Urinary bladder (tissue), 3 donors: ENCODE measurements at regions not wholly inside any gene's neighbourhood (a gene's known extent, or its start where the extent isn't known, plus 50 kb on each side); places are given as distances from the start of the nearest gene placed in this dataset.

Source experiments
- DNase-seq: peaks from one replicate; pipeline ENCODE4 v3.0.0-alpha.2; 2015; ENCODE audit errors: extremely low spot score
- H3K27ac ChIP-seq: one replicate; pipeline ENCODE4 v1.5.1; 2013; ENCODE audit warnings: low read depth, mild to moderate bottlenecking, moderate library complexity
- H3K36me3 ChIP-seq: one replicate; pipeline ENCODE4 v1.6.1; 2013; ENCODE audit warnings: mild to moderate bottlenecking, moderate library complexity; ENCODE audit not compliant: insufficient read depth
- H3K4me1 ChIP-seq: one replicate; pipeline ENCODE4 v1.6.1; 2013; ENCODE audit warnings: mild to moderate bottlenecking, moderate library complexity; ENCODE audit not compliant: insufficient read depth
- H3K4me3 ChIP-seq: one replicate; pipeline ENCODE4 v1.5.1; 2013; ENCODE audit warnings: low read depth, low read length
- WGBS: extraction: QIAGEN DNeasy Blood & Tissue Kit; methylation state at CpG from one replicate; pipeline ENCODE4 v1.1.7; 2013; 5-methylcytosine and 5-hydroxymethylcytosine counted together
- donor health status: healthy with polysubstance abuse.
- donor health status: healthy.

- Histone ChIP-seq H3K4me3 (no peak overlapping the region), H3K4me1 (no peaks in the 10 kb centered on the region), H3K27ac (no peak overlapping the region), H3K36me3 (no peaks in the 10 kb centered on the region)
- 67% methylated on average over 2 of the region's 2 CpGs for WGBS
- DNase-seq = no peak
Observed at GRCh38 chr18:52063923-52064322, 276.1 kb upstream of the DCC start.

- Histone ChIP-seq H3K4me3 (no peak overlapping the region), H3K27ac (no peak overlapping the region), H3K4me1 (no peaks in the 10 kb centered on the region), H3K36me3 (no peaks in the 10 kb centered on the region)
- WGBS = 23% methylated on average over 2 of the region's 2 CpGs
- no peak for DNase-seq
Observed at GRCh38 chr18:52069201-52069600, 270.8 kb upstream of the DCC start.

GRCh38 chr18:52070291-52070756 lies 269.7 kb upstream of the DCC start:
- 43% methylated on average over 4 of the region's 4 CpGs for WGBS
- Histone ChIP-seq H3K36me3 (no peaks in the 10 kb centered on the region), H3K27ac (no peak overlapping the region), H3K4me3 (no peak overlapping the region), H3K4me1 (no peaks in the 10 kb centered on the region)
- DNase-seq = no peak

- Histone ChIP-seq H3K4me3 (no peak overlapping the region), H3K36me3 (no peaks in the 10 kb centered on the region), H3K27ac (no peak overlapping the region), H3K4me1 (no peaks in the 10 kb centered on the region)
- 83% methylated on average over 7 of the region's 7 CpGs for WGBS
- no peak for DNase-seq
Observed at GRCh38 chr18:52077251-52077983, 262.6 kb upstream of the DCC start.

- H3K4me3 ChIP-seq = no peak overlapping the region
- 33% methylated on average over 1 of the region's 1 CpG for WGBS
- no peak for DNase-seq
- H3K36me3 ChIP-seq = no peaks in the 10 kb centered on the region
- H3K4me1 ChIP-seq = no peaks in the 10 kb centered on the region
- no peak overlapping the region for H3K27ac ChIP-seq
Observed at GRCh38 chr18:52082246-52082645, 257.8 kb upstream of the DCC start.

GRCh38 chr18:52087140-52087539 lies 252.9 kb upstream of the DCC start:
- Histone ChIP-seq H3K4me3 (no peak overlapping the region), H3K4me1 (no peaks in the 10 kb centered on the region), H3K27ac (no peak overlapping the region), H3K36me3 (no peaks in the 10 kb centered on the region)
- DNase-seq = no peak
- 72% methylated on average over 2 of the region's 2 CpGs for WGBS

GRCh38 chr18:52090005-52090404 lies 250.0 kb upstream of the DCC start:
- DNase-seq = no peak
- H3K36me3 ChIP-seq = no peaks in the 10 kb centered on the region

GRCh38 chr18:52093171-52093570 lies 246.8 kb upstream of the DCC start:
- Histone ChIP-seq H3K4me1 (no peaks in the 10 kb centered on the region), H3K27ac (no peak overlapping the region), H3K4me3 (no peak overlapping the region), H3K36me3 (no peaks in the 10 kb centered on the region)
- no peak for DNase-seq
- 88% methylated on average over 1 of the region's 1 CpG for WGBS

More at GRCh38 chr18:52090005-52090404, 250.0 kb upstream of the DCC start:
- Histone ChIP-seq H3K4me1 (no peaks in the 10 kb centered on the region), H3K27ac (no peak overlapping the region), H3K4me3 (no peak overlapping the region)

GRCh38 chr18:52118684-52119083 lies 221.3 kb upstream of the DCC start:
- Histone ChIP-seq H3K27ac (no peak overlapping the region), H3K36me3 (no peaks in the 10 kb centered on the region), H3K4me1 (no peaks in the 10 kb centered on the region), H3K4me3 (no peak overlapping the region)
- DNase-seq = no peak

- no peaks in the 10 kb centered on the region for H3K4me1 ChIP-seq
- no peaks in the 10 kb centered on the region for H3K36me3 ChIP-seq
- no peak overlapping the region for H3K4me3 ChIP-seq
- DNase-seq = no peak
- H3K27ac ChIP-seq = no peak overlapping the region
- WGBS = 62% methylated on average over 4 of the region's 4 CpGs
Observed at GRCh38 chr18:52130624-52131301, 209.2 kb upstream of the DCC start.

- no peak for DNase-seq
- no peak overlapping the region for H3K27ac ChIP-seq
- H3K36me3 ChIP-seq = no peaks in the 10 kb centered on the region
- 71% methylated on average over 3 of the region's 3 CpGs for WGBS
- H3K4me3 ChIP-seq = no peak overlapping the region
- H3K4me1 ChIP-seq = no peaks in the 10 kb centered on the region
Observed at GRCh38 chr18:52131845-52132244, 208.2 kb upstream of the DCC start.

GRCh38 chr18:52136532-52136931 lies 203.5 kb upstream of the DCC start:
- no peak for DNase-seq
- Histone ChIP-seq H3K4me1 (no peaks in the 10 kb centered on the region), H3K36me3 (no peaks in the 10 kb centered on the region), H3K4me3 (no peak overlapping the region), H3K27ac (no peak overlapping the region)

GRCh38 chr18:52140986-52141385 lies 199.0 kb upstream of the DCC start:
- Histone ChIP-seq H3K27ac (no peak overlapping the region), H3K36me3 (no peaks in the 10 kb centered on the region), H3K4me3 (no peak overlapping the region), H3K4me1 (no peaks in the 10 kb centered on the region)
- no peak for DNase-seq
- 77% methylated on average over 6 of the region's 6 CpGs for WGBS

- H3K4me1 ChIP-seq = no peaks in the 10 kb centered on the region
- WGBS = 78% methylated on average over 2 of the region's 2 CpGs
- H3K4me3 ChIP-seq = no peak overlapping the region
- DNase-seq = no peak
- no peak overlapping the region for H3K27ac ChIP-seq
- no peaks in the 10 kb centered on the region for H3K36me3 ChIP-seq
Observed at GRCh38 chr18:52150050-52150449, 189.9 kb upstream of the DCC start.
